ENCODE measurements at regions not wholly inside any gene's neighbourhood (a gene's known extent, or its start where the extent isn't known, plus 50 kb on each side); places are given as distances from the start of the nearest gene placed in this dataset.
"Not testable (repeated sequence)": the region's sequence is repeated elsewhere in the genome, so short reads cannot be mapped to it uniquely, and the experiment has no call there.

- H3K9ac ChIP-seq: no peak overlapping the region
- no peak for TF ChIP-seq CTCF (IDR thresholded peaks at IDR 0.05)
- H3K4me1 ChIP-seq: peaks cover 31% of the 10 kb centered on the region
These were observed 80.8 kb upstream of the WIPF1 start for GRCh38 chr2:174678395-174678794.

GRCh38 chr2:174675615-174676014 is 78.0 kb upstream of the WIPF1 start:
- Histone ChIP-seq H3K4me2 (ENCODE audit: low read length) (no peak overlapping the region), H3K36me3 (ENCODE audit: control insufficient read depth, insufficient read depth, low read length) (no peaks in the 10 kb centered on the region), H3K27me3 (ENCODE audit: control insufficient read depth, insufficient read depth, low read length) (no peaks in the 10 kb centered on the region), H2AFZ (no peak overlapping the region), H3K4me3 (ENCODE audit: low read depth, low read length) (no peak overlapping the region), H3K79me2 (peaks cover 22% of the 10 kb centered on the region), H3K27ac (no peak overlapping the region), H3K9me3 (ENCODE audit: control insufficient read depth, low read length) (no peaks in the 10 kb centered on the region), H3K4me1 (peaks cover 24% of the 10 kb centered on the region), H3K9ac (no peak overlapping the region)
- no peak for TF ChIP-seq CTCF (IDR thresholded peaks at IDR 0.05)

More at GRCh38 chr2:174678395-174678794, 80.8 kb upstream of the WIPF1 start:
- H3K27ac ChIP-seq: peak overlapping the region; percentile 48
- H3K27me3 ChIP-seq (ENCODE audit: control insufficient read depth, insufficient read depth, low read length): no peaks in the 10 kb centered on the region
- peak overlapping the region; percentile 38 for H3K4me2 ChIP-seq (ENCODE audit: low read length)
- no peaks in the 10 kb centered on the region for H3K36me3 ChIP-seq (ENCODE audit: control insufficient read depth, insufficient read depth, low read length)
- H3K9me3 ChIP-seq (ENCODE audit: control insufficient read depth, low read length): no peaks in the 10 kb centered on the region
- peaks cover 27% of the 10 kb centered on the region for H3K79me2 ChIP-seq
- H2AFZ ChIP-seq: no peak overlapping the region
- no peak overlapping the region for H3K4me3 ChIP-seq (ENCODE audit: low read depth, low read length)

- peaks cover 11% of the 10 kb centered on the region for H3K79me2 ChIP-seq
- H3K4me1 ChIP-seq: peaks cover 25% of the 10 kb centered on the region
- H3K36me3 ChIP-seq (ENCODE audit: control insufficient read depth, insufficient read depth, low read length): no peaks in the 10 kb centered on the region
- H3K4me3 ChIP-seq (ENCODE audit: low read depth, low read length): no peak overlapping the region
- no peak overlapping the region for H3K27ac ChIP-seq
- H3K27me3 ChIP-seq (ENCODE audit: control insufficient read depth, insufficient read depth, low read length): no peaks in the 10 kb centered on the region
- H2AFZ ChIP-seq: no peak overlapping the region
- H3K9me3 ChIP-seq (ENCODE audit: control insufficient read depth, low read length): no peaks in the 10 kb centered on the region
- H3K9ac ChIP-seq: no peak overlapping the region
- H3K4me2 ChIP-seq (ENCODE audit: low read length): no peak overlapping the region
- TF ChIP-seq CTCF (IDR thresholded peaks at IDR 0.05): no peak
These were observed 76.3 kb upstream of the WIPF1 start for GRCh38 chr2:174673876-174674275.

- Histone ChIP-seq H3K27me3 (ENCODE audit: control insufficient read depth, insufficient read depth, low read length) (no peaks in the 10 kb centered on the region), H3K4me3 (ENCODE audit: low read depth, low read length) (no peak overlapping the region), H3K27ac (no peak overlapping the region), H3K9ac (no peak overlapping the region), H3K79me2 (peaks cover 11% of the 10 kb centered on the region), H3K9me3 (ENCODE audit: control insufficient read depth, low read length) (no peaks in the 10 kb centered on the region), H3K36me3 (ENCODE audit: control insufficient read depth, insufficient read depth, low read length) (no peaks in the 10 kb centered on the region), H2AFZ (no peak overlapping the region), H3K4me2 (ENCODE audit: low read length) (no peak overlapping the region), H3K4me1 (peaks cover 25% of the 10 kb centered on the region)
- TF ChIP-seq CTCF (IDR thresholded peaks at IDR 0.05): no peak
These were observed 75.8 kb upstream of the WIPF1 start for GRCh38 chr2:174673440-174673839.

- H3K4me3 ChIP-seq (ENCODE audit: low read depth, low read length); H3K9ac ChIP-seq; H3K36me3 ChIP-seq (ENCODE audit: control insufficient read depth, insufficient read depth, low read length); H3K4me2 ChIP-seq (ENCODE audit: low read length); H3K27me3 ChIP-seq (ENCODE audit: control insufficient read depth, insufficient read depth, low read length); H2AFZ ChIP-seq; H3K27ac ChIP-seq; H3K9me3 ChIP-seq (ENCODE audit: control insufficient read depth, low read length): not testable (repeated sequence)
- Histone ChIP-seq H3K79me2 (peaks cover 11% of the 10 kb centered on the region), H3K4me1 (peaks cover 34% of the 10 kb centered on the region)
These were observed 73.9 kb upstream of the WIPF1 start for GRCh38 chr2:174671532-174671931.

Measured in parathyroid adenoma (tissue), 2 donors.